ENCODE measurements at regions not wholly inside any gene's neighbourhood (a gene's known extent, or its start where the extent isn't known, plus 50 kb on each side); places are given as distances from the start of the nearest gene placed in this dataset.

DNA sequence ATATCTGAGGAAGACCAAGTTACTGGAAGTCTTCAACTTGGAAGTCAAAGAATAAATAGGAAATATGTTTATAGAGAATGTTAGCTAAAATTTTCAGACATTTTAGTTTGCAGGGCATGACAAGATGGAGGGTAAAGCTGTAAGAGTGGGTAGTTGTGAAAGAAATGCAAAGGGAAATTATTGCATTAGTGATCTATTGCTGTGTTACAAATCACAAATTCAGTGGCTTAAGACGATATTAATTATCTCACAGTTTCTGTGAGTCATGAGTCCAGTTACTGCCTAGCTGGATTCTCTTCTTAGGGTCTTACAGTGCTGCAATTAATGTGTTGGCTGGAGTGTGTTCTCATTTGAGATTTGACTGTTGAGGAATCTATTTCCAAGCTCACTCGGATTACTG lies 62.9 kb upstream of the CAMK2D start:
- Mint-ChIP-seq H3K27me3 (ENCODE audit: insufficient read depth, low read depth) (peaks cover 3% of the 10 kb centered on the region), H3K4me1 (peaks cover 38% of the 10 kb centered on the region), H3K9me3 (no peaks in the 10 kb centered on the region), H3K4me3 (no peak overlapping the region), H3K27ac (no peak overlapping the region), H3K36me3 (no peaks in the 10 kb centered on the region)
- H3K4me2 ChIP-seq: no peak overlapping the region
- H3K79me2 ChIP-seq (ENCODE audit: low read depth): no peaks in the 10 kb centered on the region
- H3K27me3 ChIP-seq: no peaks in the 10 kb centered on the region
- no peaks in the 10 kb centered on the region for H3F3A ChIP-seq (ENCODE audit: low read depth)
- no peaks in the 10 kb centered on the region for H3K36me3 ChIP-seq
- no peak overlapping the region for H2AFZ ChIP-seq (replicated peaks)
- no peak for TF ChIP-seq EZH2 (IDR thresholded peaks at IDR 0.05)
- no peak for TF ChIP-seq EZH2phosphoT487 (IDR thresholded peaks at IDR 0.05)
- TF ChIP-seq, protein P1, sequence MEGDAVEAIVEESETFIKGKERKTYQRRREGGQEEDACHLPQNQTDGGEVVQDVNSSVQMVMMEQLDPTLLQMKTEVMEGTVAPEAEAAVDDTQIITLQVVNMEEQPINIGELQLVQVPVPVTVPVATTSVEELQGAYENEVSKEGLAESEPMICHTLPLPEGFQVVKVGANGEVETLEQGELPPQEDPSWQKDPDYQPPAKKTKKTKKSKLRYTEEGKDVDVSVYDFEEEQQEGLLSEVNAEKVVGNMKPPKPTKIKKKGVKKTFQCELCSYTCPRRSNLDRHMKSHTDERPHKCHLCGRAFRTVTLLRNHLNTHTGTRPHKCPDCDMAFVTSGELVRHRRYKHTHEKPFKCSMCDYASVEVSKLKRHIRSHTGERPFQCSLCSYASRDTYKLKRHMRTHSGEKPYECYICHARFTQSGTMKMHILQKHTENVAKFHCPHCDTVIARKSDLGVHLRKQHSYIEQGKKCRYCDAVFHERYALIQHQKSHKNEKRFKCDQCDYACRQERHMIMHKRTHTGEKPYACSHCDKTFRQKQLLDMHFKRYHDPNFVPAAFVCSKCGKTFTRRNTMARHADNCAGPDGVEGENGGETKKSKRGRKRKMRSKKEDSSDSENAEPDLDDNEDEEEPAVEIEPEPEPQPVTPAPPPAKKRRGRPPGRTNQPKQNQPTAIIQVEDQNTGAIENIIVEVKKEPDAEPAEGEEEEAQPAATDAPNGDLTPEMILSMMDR (IDR thresholded peaks at IDR 0.05): no peak
- no peaks in the 10 kb centered on the region for H3K4me1 ChIP-seq
- H3K9me3 ChIP-seq (ENCODE audit: low read depth): no peaks in the 10 kb centered on the region
- no peak for DNase-seq (ENCODE audit: low spot score)
- no peak overlapping the region for H3K4me3 ChIP-seq
- H3K27ac ChIP-seq: no peak overlapping the region
- no peaks in the 10 kb centered on the region for H4K20me1 ChIP-seq (ENCODE audit: low read depth)
- no peak overlapping the region for H3K9ac ChIP-seq

DNA sequence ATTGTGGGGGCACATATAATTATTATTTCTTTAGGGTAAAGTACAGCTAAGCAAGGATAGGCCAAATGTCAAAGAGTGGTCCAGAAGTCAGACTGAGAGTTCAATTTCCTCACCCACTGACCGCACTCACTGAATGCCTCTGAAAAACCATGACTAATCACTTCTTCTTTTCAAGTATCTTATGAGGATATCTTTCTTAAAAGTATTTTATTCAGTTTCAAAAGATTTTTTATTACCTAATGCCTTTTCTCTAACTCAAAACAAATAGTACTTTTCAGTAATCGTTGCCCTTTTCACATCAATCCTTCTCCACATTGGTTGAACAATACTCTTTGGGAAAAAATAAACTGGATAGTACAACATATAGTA lies 61.7 kb upstream of the CAMK2D start:
- Mint-ChIP-seq H3K36me3 (no peaks in the 10 kb centered on the region), H3K4me1 (peaks cover 38% of the 10 kb centered on the region), H3K27ac (no peak overlapping the region), H3K9me3 (no peaks in the 10 kb centered on the region), H3K27me3 (ENCODE audit: insufficient read depth, low read depth) (peaks cover 3% of the 10 kb centered on the region), H3K4me3 (no peak overlapping the region)
- H3K9ac ChIP-seq: no peak overlapping the region
- no peaks in the 10 kb centered on the region for H3F3A ChIP-seq (ENCODE audit: low read depth)
- no peaks in the 10 kb centered on the region for H3K36me3 ChIP-seq
- no peak overlapping the region for H2AFZ ChIP-seq (replicated peaks)
- H3K27ac ChIP-seq: no peak overlapping the region
- H3K9me3 ChIP-seq (ENCODE audit: low read depth): no peaks in the 10 kb centered on the region
- H3K27me3 ChIP-seq: no peaks in the 10 kb centered on the region
- no peak overlapping the region for H3K4me3 ChIP-seq
- no peak for DNase-seq (ENCODE audit: low spot score)
- H4K20me1 ChIP-seq (ENCODE audit: low read depth): no peaks in the 10 kb centered on the region
- H3K4me2 ChIP-seq: no peak overlapping the region
- H3K79me2 ChIP-seq (ENCODE audit: low read depth): no peaks in the 10 kb centered on the region
- TF ChIP-seq, protein P1 (IDR thresholded peaks at IDR 0.05): no peak
- no peak for TF ChIP-seq EZH2phosphoT487 (IDR thresholded peaks at IDR 0.05)
- no peak for TF ChIP-seq EZH2 (IDR thresholded peaks at IDR 0.05)
- H3K4me1 ChIP-seq: no peaks in the 10 kb centered on the region

DNA sequence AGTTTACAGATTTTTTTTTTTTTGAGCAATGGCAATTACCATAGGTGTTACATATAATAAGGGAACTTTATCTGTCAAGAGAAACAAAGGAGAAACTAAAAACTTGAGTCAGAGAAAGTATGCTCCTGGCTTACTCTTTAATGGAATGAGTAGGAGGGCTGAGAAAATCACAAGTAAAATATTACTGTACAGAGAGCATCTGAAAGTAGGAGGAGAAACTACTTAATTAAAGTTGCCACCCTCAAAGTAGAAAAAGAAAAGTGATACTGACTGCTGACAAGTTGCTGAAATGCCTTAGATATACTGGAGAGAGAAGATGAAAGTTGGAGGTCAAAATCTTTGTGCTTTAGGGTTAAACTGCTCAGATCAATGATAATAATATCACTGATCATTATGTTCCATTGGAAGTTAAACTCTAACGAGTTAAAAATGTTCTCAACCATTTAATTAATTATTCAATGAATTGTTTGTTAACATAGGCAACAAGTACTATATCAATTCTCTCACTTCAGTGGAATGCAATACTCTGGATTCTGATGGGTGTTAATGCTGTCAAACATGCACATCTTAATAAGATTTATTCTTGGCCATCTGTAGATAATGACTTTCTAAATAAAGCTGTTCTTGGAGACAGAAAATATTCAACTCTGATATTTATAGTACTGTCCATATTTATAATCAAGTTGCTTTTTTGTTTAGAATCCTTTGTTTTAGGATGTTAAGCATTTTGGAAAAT lies 61.2 kb upstream of the CAMK2D start:
- Histone ChIP-seq H3K79me2 (ENCODE audit: low read depth) (no peaks in the 10 kb centered on the region), H3K9me3 (ENCODE audit: low read depth) (no peaks in the 10 kb centered on the region), H3K4me1 (no peaks in the 10 kb centered on the region), H3K9ac (no peak overlapping the region), H3K4me3 (no peak overlapping the region), H3K36me3 (no peaks in the 10 kb centered on the region), H2AFZ (replicated peaks) (no peak overlapping the region), H3K4me2 (no peak overlapping the region), H3K27ac (no peak overlapping the region), H3K27me3 (no peaks in the 10 kb centered on the region), H3F3A (ENCODE audit: low read depth) (no peaks in the 10 kb centered on the region), H4K20me1 (ENCODE audit: low read depth) (no peaks in the 10 kb centered on the region)
- peaks cover 38% of the 10 kb centered on the region for H3K4me1 Mint-ChIP-seq
- H3K9me3 Mint-ChIP-seq: no peaks in the 10 kb centered on the region
- H3K27ac Mint-ChIP-seq: peak overlapping the region; percentile 1
- no peak overlapping the region for H3K4me3 Mint-ChIP-seq
- no peaks in the 10 kb centered on the region for H3K36me3 Mint-ChIP-seq
- H3K27me3 Mint-ChIP-seq (ENCODE audit: insufficient read depth, low read depth): peaks cover 3% of the 10 kb centered on the region
- no peak for DNase-seq (ENCODE audit: low spot score)
- no peak for TF ChIP-seq EZH2phosphoT487 (IDR thresholded peaks at IDR 0.05)
- no peak for TF ChIP-seq EZH2 (IDR thresholded peaks at IDR 0.05)
- TF ChIP-seq, protein P1 (IDR thresholded peaks at IDR 0.05): no peak

Data from neural progenitor cell (in vitro differentiated cells).